OCI-LY7 (cell line): ENCODE measurements at regions not wholly inside any gene's neighbourhood (a gene's known extent, or its start where the extent isn't known, plus 50 kb on each side); places are given as distances from the start of the nearest gene placed in this dataset.

Experiments
- EZH2phosphoT487 ChIP-seq: fragments of 200-600 bp; sonication (generic); IDR thresholded peaks from 2 replicates; pipeline ENCODE4 v1.6.1; 2018; ENCODE audit warnings: low read depth, borderline replicate concordance, mild to moderate bottlenecking, mixed run types, antibody characterized with exemption, low read length, moderate library complexity, mixed read lengths
- TF ChIP-seq, protein P1 (sequence below): fragments of 200-600 bp; sonication (generic); conservative IDR thresholded peaks from 2 replicates; pipeline ENCODE4 v1.5.1; 2014; ENCODE audit warnings: mild to moderate bottlenecking, antibody characterized with exemption, low read length, moderate library complexity, mixed read lengths

DNA sequence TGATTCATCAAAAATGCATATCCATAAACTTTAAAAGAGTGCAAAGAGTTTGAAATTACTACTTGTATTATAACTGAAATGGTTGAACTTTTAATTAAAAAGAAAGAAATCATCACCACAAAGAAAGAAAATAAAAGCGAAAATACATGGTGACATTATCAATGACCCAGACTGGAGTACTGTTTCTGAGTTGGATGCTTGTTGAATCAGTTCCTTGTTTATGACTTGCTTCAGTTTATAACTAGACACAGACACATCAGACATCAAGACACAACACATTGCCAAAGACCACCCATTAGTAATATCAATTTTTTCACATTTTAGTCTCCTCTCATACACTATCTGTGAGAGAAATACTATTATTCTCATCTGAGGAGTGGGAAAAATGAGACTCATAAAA is 293.0 kb downstream of the MRPL39 start:
- no peak for TF ChIP-seq EZH2phosphoT487
- TF ChIP-seq, protein P1, sequence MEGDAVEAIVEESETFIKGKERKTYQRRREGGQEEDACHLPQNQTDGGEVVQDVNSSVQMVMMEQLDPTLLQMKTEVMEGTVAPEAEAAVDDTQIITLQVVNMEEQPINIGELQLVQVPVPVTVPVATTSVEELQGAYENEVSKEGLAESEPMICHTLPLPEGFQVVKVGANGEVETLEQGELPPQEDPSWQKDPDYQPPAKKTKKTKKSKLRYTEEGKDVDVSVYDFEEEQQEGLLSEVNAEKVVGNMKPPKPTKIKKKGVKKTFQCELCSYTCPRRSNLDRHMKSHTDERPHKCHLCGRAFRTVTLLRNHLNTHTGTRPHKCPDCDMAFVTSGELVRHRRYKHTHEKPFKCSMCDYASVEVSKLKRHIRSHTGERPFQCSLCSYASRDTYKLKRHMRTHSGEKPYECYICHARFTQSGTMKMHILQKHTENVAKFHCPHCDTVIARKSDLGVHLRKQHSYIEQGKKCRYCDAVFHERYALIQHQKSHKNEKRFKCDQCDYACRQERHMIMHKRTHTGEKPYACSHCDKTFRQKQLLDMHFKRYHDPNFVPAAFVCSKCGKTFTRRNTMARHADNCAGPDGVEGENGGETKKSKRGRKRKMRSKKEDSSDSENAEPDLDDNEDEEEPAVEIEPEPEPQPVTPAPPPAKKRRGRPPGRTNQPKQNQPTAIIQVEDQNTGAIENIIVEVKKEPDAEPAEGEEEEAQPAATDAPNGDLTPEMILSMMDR: no peak
